Mesendoderm (in vitro differentiated cells): ENCODE measurements at regions not wholly inside any gene's neighbourhood (a gene's known extent, or its start where the extent isn't known, plus 50 kb on each side); places are given as distances from the start of the nearest gene placed in this dataset.
A peak's percentile ranks its signal among the peaks of the same experiment; 100 is the strongest.

Experiments used
- DNase-seq: peaks from one replicate; pipeline ENCODE4 v3.0.0; 2013
- H2AK5ac ChIP-seq: 2 replicates; pipeline ENCODE4 v1.6.1; 2013; ENCODE audit warnings: low read length, inconsistent platforms
- H2BK120ac ChIP-seq: 2 replicates; pipeline ENCODE4 v1.6.1; 2013; ENCODE audit warnings: low read depth, mild to moderate bottlenecking, low read length, moderate library complexity, mixed read lengths
- H2BK15ac ChIP-seq: replicated peaks from 2 replicates; pipeline ENCODE4 v1.6.1; 2013; ENCODE audit warnings: low read depth, mild to moderate bottlenecking, moderate library complexity
- H2BK5ac ChIP-seq: 2 replicates; pipeline ENCODE4 v1.6.1; 2013; ENCODE audit warnings: low read length, inconsistent platforms
- H3K18ac ChIP-seq: 2 replicates; pipeline ENCODE4 v1.6.1; 2013; ENCODE audit warnings: mild to moderate bottlenecking, low read length, mixed read lengths
- H3K23ac ChIP-seq: one replicate; pipeline ENCODE4 v1.6.1; 2013; ENCODE audit warnings: low read length
- H3K27ac ChIP-seq: 2 replicates; pipeline ENCODE4 v1.5.1; 2013; ENCODE audit warnings: low read depth, mild to moderate bottlenecking, inconsistent platforms, low read length, moderate library complexity
- H3K27me3 ChIP-seq: 2 replicates; pipeline ENCODE4 v1.6.1; 2013; ENCODE audit warnings: low read length, control low read depth, mild to moderate bottlenecking, inconsistent platforms; ENCODE audit not compliant: insufficient read depth, poor library complexity
- H3K36me3 ChIP-seq: 2 replicates; pipeline ENCODE4 v1.6.1; 2013; ENCODE audit warnings: low read length, inconsistent platforms; ENCODE audit not compliant: control insufficient read depth, insufficient read depth
- H3K4ac ChIP-seq: one replicate; pipeline ENCODE4 v1.6.1; 2013; ENCODE audit warnings: low read depth, mild to moderate bottlenecking, low read length, moderate library complexity
- H3K4me1 ChIP-seq: 2 replicates; pipeline ENCODE4 v1.6.1; 2013; ENCODE audit warnings: low read depth, low read length, inconsistent platforms; ENCODE audit not compliant: control insufficient read depth
- H3K4me2 ChIP-seq: 2 replicates; pipeline ENCODE4 v1.6.1; 2013; ENCODE audit warnings: low read length
- H3K4me3 ChIP-seq: 2 replicates; pipeline ENCODE4 v1.5.1; 2013; ENCODE audit warnings: mild to moderate bottlenecking, low read length
- H3K56ac ChIP-seq: one replicate; pipeline ENCODE4 v1.6.1; 2013; ENCODE audit warnings: low read length
- H3K79me1 ChIP-seq: 2 replicates; pipeline ENCODE4 v1.6.1; 2013; ENCODE audit warnings: low read length, inconsistent platforms
- H3K79me2 ChIP-seq: 2 replicates; pipeline ENCODE4 v1.6.1; 2013; ENCODE audit warnings: mild to moderate bottlenecking, low read length; ENCODE audit not compliant: control insufficient read depth, insufficient read depth
- H3K9ac ChIP-seq: 2 replicates; pipeline ENCODE4 v1.6.1; 2013; ENCODE audit warnings: low read length, inconsistent platforms
- H4K5ac ChIP-seq: one replicate; pipeline ENCODE4 v1.6.1; 2013; ENCODE audit warnings: low read length
- H4K8ac ChIP-seq: one replicate; pipeline ENCODE4 v1.6.1; 2013; ENCODE audit warnings: low read depth, mild to moderate bottlenecking, control low read depth, low read length, moderate library complexity
- WGBS: extraction: QIAGEN DNeasy Blood & Tissue Kit; methylation state at CpG from one replicate; pipeline ENCODE4 v1.1.7; 2013; ENCODE audit warnings: low lambda C conversion rate, missing lambda C conversion rate; ENCODE audit not compliant: insufficient coverage; ENCODE audit errors: extremely low coverage; 5-methylcytosine and 5-hydroxymethylcytosine counted together

GRCh38 chr3:34858067-34858660 is 781.2 kb upstream of the ARPP21 start:
- H4K8ac ChIP-seq = no peak overlapping the region
- no peak overlapping the region for H2BK15ac ChIP-seq
- no peak overlapping the region for H4K5ac ChIP-seq
- no peak overlapping the region for H3K27ac ChIP-seq
- H3K9ac ChIP-seq = no peak overlapping the region
- no peak overlapping the region for H3K56ac ChIP-seq
- H2AK5ac ChIP-seq = no peak overlapping the region
- no peak overlapping the region for H3K18ac ChIP-seq
- H2BK120ac ChIP-seq = no peak overlapping the region
- no peak overlapping the region for H3K23ac ChIP-seq
- H3K36me3 ChIP-seq = no peaks in the 10 kb centered on the region
- peaks cover 5% of the 10 kb centered on the region for H3K4me1 ChIP-seq
- H3K79me2 ChIP-seq = no peaks in the 10 kb centered on the region
- no peaks in the 10 kb centered on the region for H3K27me3 ChIP-seq
- H2BK5ac ChIP-seq = no peak overlapping the region
- H3K79me1 ChIP-seq = no peaks in the 10 kb centered on the region
- DNase-seq = no peak
- H3K4me2 ChIP-seq = no peak overlapping the region
- WGBS = no CpG with 5 or more reads among the region's 3 CpGs
- H3K4ac ChIP-seq = no peak overlapping the region
- no peak overlapping the region for H3K4me3 ChIP-seq

- no CpG with 5 or more reads among the region's 1 CpG for WGBS
- Histone ChIP-seq H3K4ac (no peak overlapping the region), H3K18ac (no peak overlapping the region), H2BK15ac (no peak overlapping the region), H4K8ac (no peak overlapping the region), H3K23ac (no peak overlapping the region), H3K4me1 (peaks cover 5% of the 10 kb centered on the region), H3K4me3 (no peak overlapping the region), H3K56ac (no peak overlapping the region), H3K79me2 (no peaks in the 10 kb centered on the region), H3K27me3 (no peaks in the 10 kb centered on the region), H3K27ac (no peak overlapping the region), H3K4me2 (no peak overlapping the region), H3K79me1 (no peaks in the 10 kb centered on the region), H4K5ac (no peak overlapping the region), H2BK120ac (no peak overlapping the region), H3K36me3 (no peaks in the 10 kb centered on the region), H3K9ac (no peak overlapping the region), H2BK5ac (no peak overlapping the region), H2AK5ac (no peak overlapping the region)
- peak; percentile 40 for DNase-seq
Measured at GRCh38 chr3:34859746-34860145, 779.6 kb upstream of the ARPP21 start.

- no peak for DNase-seq
- H4K8ac ChIP-seq = no peak overlapping the region
- H3K79me1 ChIP-seq = no peaks in the 10 kb centered on the region
- H3K4me2 ChIP-seq = no peak overlapping the region
- no peak overlapping the region for H3K4ac ChIP-seq
- no peak overlapping the region for H3K23ac ChIP-seq
- H2BK5ac ChIP-seq = no peak overlapping the region
- H2BK15ac ChIP-seq = no peak overlapping the region
- no peak overlapping the region for H4K5ac ChIP-seq
- no peaks in the 10 kb centered on the region for H3K36me3 ChIP-seq
- no peak overlapping the region for H3K4me3 ChIP-seq
- no peak overlapping the region for H2AK5ac ChIP-seq
- no CpG with 5 or more reads among the region's 4 CpGs for WGBS
- no peak overlapping the region for H3K27ac ChIP-seq
- H3K27me3 ChIP-seq = no peaks in the 10 kb centered on the region
- no peaks in the 10 kb centered on the region for H3K4me1 ChIP-seq
- peak overlapping the region; percentile 46 for H3K18ac ChIP-seq
- H3K56ac ChIP-seq = no peak overlapping the region
- no peak overlapping the region for H2BK120ac ChIP-seq
- no peaks in the 10 kb centered on the region for H3K79me2 ChIP-seq
- H3K9ac ChIP-seq = no peak overlapping the region
Measured at GRCh38 chr3:34862456-34862855, 776.9 kb upstream of the ARPP21 start.

DNA sequence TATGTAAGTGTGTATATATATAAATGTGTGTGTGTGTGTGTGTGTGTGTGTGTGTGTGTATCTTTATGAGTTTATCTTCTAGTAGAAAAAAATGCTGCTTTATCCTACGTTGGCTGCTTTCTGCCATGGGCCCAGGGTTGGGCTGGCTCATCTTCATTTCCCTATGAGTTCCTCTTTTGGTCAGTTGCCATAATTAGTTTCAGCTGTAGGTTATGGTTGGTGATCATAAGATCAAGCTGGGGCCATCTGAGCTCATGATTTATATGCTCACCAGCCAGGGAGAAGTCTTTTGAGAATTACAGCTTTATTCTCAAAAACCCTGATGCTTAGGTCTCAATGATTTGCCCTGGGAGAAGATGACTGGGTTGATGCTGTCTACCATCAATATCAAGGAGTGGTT is 775.8 kb upstream of the ARPP21 start:
- no CpG with 5 or more reads among the region's 1 CpG for WGBS

GRCh38 chr3:34864011-34864410 is 775.3 kb upstream of the ARPP21 start:
- Histone ChIP-seq H3K79me2 (no peaks in the 10 kb centered on the region), H3K9ac (no peak overlapping the region), H2BK5ac (no peak overlapping the region), H2BK15ac (no peak overlapping the region), H3K4me2 (no peak overlapping the region), H3K4ac (no peak overlapping the region), H3K36me3 (no peaks in the 10 kb centered on the region), H4K5ac (no peak overlapping the region), H3K23ac (no peak overlapping the region), H3K56ac (no peak overlapping the region), H4K8ac (no peak overlapping the region), H3K27ac (no peak overlapping the region), H3K18ac (no peak overlapping the region), H2BK120ac (no peak overlapping the region), H2AK5ac (no peak overlapping the region), H3K4me3 (no peak overlapping the region), H3K27me3 (no peaks in the 10 kb centered on the region), H3K79me1 (no peaks in the 10 kb centered on the region), H3K4me1 (no peaks in the 10 kb centered on the region)
- DNase-seq = no peak
- WGBS = no CpG with 5 or more reads among the region's 3 CpGs

More for the DNA sequence above, 775.8 kb upstream of the ARPP21 start:
- H3K23ac ChIP-seq = no peak overlapping the region
- no peak overlapping the region for H4K5ac ChIP-seq
- no peaks in the 10 kb centered on the region for H3K79me1 ChIP-seq
- H3K36me3 ChIP-seq = no peaks in the 10 kb centered on the region
- no peaks in the 10 kb centered on the region for H3K27me3 ChIP-seq
- H2AK5ac ChIP-seq = no peak overlapping the region
- no peak overlapping the region for H3K9ac ChIP-seq
- H2BK5ac ChIP-seq = no peak overlapping the region
- no peak overlapping the region for H3K4ac ChIP-seq
- no peak for DNase-seq
- no peak overlapping the region for H4K8ac ChIP-seq
- H3K79me2 ChIP-seq = no peaks in the 10 kb centered on the region
- H2BK15ac ChIP-seq = no peak overlapping the region
- H3K18ac ChIP-seq = no peak overlapping the region
- H3K4me2 ChIP-seq = no peak overlapping the region
- H3K4me3 ChIP-seq = no peak overlapping the region
- no peak overlapping the region for H2BK120ac ChIP-seq
- H3K4me1 ChIP-seq = no peaks in the 10 kb centered on the region
- no peak overlapping the region for H3K27ac ChIP-seq
- H3K56ac ChIP-seq = no peak overlapping the region

- Histone ChIP-seq H3K27me3 (no peaks in the 10 kb centered on the region), H3K56ac (no peak overlapping the region), H2BK5ac (no peak overlapping the region), H2BK120ac (no peak overlapping the region), H3K27ac (no peak overlapping the region), H3K36me3 (no peaks in the 10 kb centered on the region), H3K4me3 (no peak overlapping the region), H3K79me2 (no peaks in the 10 kb centered on the region), H3K79me1 (no peaks in the 10 kb centered on the region), H3K4ac (no peak overlapping the region), H3K4me2 (no peak overlapping the region), H3K4me1 (no peaks in the 10 kb centered on the region), H4K8ac (no peak overlapping the region), H3K9ac (no peak overlapping the region), H3K18ac (no peak overlapping the region), H2AK5ac (no peak overlapping the region), H4K5ac (no peak overlapping the region), H2BK15ac (no peak overlapping the region), H3K23ac (no peak overlapping the region)
- DNase-seq = no peak
- no CpG with 5 or more reads among the region's 2 CpGs for WGBS
Measured at GRCh38 chr3:34865346-34865745, 774.0 kb upstream of the ARPP21 start.
